Activated naive CD4-positive, alpha-beta T cell treated with anti-CD3 and anti-CD28 coated beads, Interleukin-2, amount 50 U/mL, for 24 hours (primary cell): ENCODE measurements at regions not wholly inside any gene's neighbourhood (a gene's known extent, or its start where the extent isn't known, plus 50 kb on each side); places are given as distances from the start of the nearest gene placed in this dataset.
"Not testable (repeated sequence)": the region's sequence is repeated elsewhere in the genome, so short reads cannot be mapped to it uniquely, and the experiment has no call there.

Experiments used
- H3K27ac Mint-ChIP-seq: one replicate; pipeline ENCODE4 v1.8.0; 2021; ENCODE audit warnings: mild to moderate bottlenecking, mixed read lengths
- H3K27me3 Mint-ChIP-seq: one replicate; pipeline ENCODE4 v1.8.0; 2021; ENCODE audit warnings: mixed read lengths
- H3K36me3 Mint-ChIP-seq: one replicate; pipeline ENCODE4 v1.8.0; 2021; ENCODE audit warnings: mixed read lengths
- H3K4me1 Mint-ChIP-seq: one replicate; pipeline ENCODE4 v1.8.0; 2021; ENCODE audit warnings: mixed read lengths
- H3K4me3 Mint-ChIP-seq: one replicate; pipeline ENCODE4 v1.8.0; 2021; ENCODE audit warnings: mild to moderate bottlenecking, mixed read lengths
- H3K9me3 Mint-ChIP-seq: one replicate; pipeline ENCODE4 v1.8.0; 2021; ENCODE audit warnings: mixed read lengths

DNA sequence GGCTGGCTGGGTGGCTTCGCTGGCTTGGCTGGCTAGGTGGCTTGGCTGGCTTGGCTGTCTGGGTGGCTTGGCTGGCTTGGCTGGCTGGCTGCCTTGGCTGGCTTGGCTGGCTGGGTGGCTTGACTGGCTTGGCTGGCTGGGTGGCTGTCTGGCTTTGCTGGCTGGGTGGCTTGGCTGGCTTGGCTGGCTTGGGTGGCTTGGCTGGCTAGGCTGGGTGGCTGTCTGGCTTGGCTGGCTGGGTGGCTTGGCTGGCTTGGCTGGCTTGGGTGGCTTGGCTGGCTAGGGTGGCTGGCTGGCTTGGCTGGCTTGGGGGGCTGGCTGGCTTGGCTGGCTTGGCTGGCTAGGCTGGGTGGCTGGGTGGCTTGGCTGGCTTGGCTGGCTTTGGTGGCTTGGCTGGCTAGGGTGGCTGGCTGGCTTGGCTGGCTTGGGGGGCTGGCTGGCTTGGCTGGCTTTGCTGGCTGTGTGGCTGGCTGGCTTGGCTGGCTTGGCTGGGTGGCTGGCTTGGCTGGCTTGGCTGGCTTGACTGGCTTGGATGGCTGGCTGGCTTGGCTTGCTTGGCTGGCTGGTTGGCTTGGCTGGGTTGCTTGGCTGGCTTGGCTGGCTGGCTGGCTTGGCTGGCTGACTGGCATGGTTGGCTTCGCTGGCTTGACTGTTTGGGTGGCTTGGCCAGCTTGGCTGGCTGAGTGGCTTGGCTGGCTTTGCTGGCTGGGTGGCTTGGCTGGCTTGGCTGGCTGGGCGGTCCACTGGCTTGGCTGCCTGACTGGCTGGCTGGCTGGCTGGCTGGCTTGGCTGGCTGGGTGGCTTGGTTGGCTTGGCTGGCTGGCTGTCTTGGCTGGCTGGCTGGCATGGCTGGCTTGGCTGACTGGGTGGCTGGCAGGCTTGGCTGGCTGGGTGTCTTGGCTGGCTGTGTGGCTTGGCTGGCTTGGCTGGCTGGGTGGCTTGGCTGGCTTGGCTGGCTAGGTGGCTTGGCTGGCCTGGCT is 436.3 kb downstream of the GOLGA6L6 start:
- H3K27me3 Mint-ChIP-seq, H3K9me3 Mint-ChIP-seq, H3K36me3 Mint-ChIP-seq, H3K4me3 Mint-ChIP-seq, H3K4me1 Mint-ChIP-seq, H3K27ac Mint-ChIP-seq: not testable (repeated sequence)

DNA sequence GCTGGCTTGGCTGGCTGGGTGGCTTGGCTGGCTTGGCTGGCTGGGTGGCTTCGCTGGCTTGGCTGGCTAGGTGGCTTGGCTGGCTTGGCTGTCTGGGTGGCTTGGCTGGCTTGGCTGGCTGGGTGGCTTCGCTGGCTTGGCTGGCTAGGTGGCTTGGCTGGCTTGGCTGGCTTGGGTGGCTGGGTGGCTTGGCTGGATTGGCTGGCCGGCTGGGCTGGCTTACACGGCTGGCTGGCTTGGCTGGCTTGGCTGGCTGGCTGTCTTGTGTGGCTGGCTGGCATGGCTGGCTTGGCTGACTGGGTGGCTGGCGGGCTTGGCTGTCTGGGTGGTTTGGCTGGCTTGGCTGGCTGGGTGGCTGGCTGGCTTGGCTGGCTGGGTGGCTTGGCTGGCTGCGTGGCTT is 437.0 kb downstream of the GOLGA6L6 start:
- H3K27ac Mint-ChIP-seq, H3K4me1 Mint-ChIP-seq, H3K36me3 Mint-ChIP-seq, H3K4me3 Mint-ChIP-seq, H3K27me3 Mint-ChIP-seq, H3K9me3 Mint-ChIP-seq: not testable (repeated sequence)

DNA sequence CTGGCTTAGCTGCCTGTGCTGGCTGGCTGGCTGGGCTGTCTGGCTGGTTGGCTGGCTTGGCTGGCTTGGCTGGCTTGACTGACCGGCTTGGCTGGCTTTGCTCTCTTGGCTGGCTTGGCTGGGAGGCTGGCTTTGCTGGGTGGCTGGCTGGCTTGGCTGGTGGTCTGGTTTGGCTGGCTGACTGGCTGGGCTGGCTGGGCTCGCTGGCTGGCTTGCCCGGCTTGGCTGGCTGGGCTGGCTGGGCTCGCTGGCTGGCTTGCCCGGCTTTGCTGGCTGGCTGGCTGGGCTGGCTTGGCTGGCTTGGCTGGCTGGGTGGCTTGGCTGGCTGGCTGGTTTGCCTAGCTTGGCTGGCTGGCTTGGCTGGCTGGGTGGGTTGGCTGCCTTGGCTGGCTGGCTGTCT is 438.7 kb downstream of the GOLGA6L6 start:
- H3K27ac Mint-ChIP-seq, H3K36me3 Mint-ChIP-seq, H3K27me3 Mint-ChIP-seq, H3K4me1 Mint-ChIP-seq, H3K9me3 Mint-ChIP-seq, H3K4me3 Mint-ChIP-seq: not testable (repeated sequence)

DNA sequence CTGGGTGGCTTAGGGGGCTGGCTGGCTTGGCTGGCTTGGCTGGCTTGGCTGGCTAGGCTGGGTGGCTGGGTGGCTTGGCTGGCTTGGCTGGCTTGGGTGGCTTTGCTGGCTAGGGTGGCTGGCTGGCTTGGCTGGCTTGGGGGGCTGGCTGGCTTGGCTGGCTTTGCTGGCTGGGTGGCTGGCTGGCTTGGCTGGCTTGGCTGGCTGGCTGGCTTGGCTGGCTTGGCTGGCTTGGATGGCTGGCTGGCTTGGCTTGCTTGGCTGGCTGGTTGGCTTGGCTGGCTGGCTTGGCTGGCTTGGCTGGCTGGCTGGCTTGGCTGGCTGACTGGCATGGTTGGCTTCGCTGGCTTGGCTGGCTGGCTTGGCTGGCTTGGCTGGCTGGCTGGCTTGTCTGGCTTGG is 439.4 kb downstream of the GOLGA6L6 start:
- not testable (repeated sequence) for H3K4me3 Mint-ChIP-seq, H3K4me1 Mint-ChIP-seq

DNA sequence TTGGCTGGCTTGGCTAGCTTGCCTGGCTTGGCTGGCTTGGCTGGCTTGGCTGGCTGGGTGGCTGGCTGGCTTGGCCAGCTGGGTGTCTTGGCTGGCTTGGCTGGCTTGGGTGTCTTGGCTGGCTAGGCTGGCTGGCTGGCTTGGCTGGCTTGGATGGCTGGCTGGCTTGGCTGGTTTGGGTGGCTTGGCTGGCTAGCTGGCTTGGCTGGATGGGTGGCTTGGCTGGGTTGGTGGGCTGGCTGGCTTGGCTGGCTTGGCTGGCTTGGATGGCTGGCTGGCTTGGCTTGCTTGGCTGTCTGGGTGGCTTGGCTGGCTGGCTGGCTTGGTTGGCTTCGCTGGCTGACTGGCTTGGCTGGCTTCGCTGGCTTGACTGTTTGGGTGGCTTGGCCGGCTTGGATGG is 440.3 kb downstream of the GOLGA6L6 start:
- H3K4me3 Mint-ChIP-seq, H3K36me3 Mint-ChIP-seq, H3K27ac Mint-ChIP-seq, H3K9me3 Mint-ChIP-seq, H3K4me1 Mint-ChIP-seq, H3K27me3 Mint-ChIP-seq: not testable (repeated sequence)

More for the DNA sequence above, 439.4 kb downstream of the GOLGA6L6 start:
- H3K9me3 Mint-ChIP-seq, H3K27me3 Mint-ChIP-seq, H3K27ac Mint-ChIP-seq, H3K36me3 Mint-ChIP-seq: not testable (repeated sequence)

DNA sequence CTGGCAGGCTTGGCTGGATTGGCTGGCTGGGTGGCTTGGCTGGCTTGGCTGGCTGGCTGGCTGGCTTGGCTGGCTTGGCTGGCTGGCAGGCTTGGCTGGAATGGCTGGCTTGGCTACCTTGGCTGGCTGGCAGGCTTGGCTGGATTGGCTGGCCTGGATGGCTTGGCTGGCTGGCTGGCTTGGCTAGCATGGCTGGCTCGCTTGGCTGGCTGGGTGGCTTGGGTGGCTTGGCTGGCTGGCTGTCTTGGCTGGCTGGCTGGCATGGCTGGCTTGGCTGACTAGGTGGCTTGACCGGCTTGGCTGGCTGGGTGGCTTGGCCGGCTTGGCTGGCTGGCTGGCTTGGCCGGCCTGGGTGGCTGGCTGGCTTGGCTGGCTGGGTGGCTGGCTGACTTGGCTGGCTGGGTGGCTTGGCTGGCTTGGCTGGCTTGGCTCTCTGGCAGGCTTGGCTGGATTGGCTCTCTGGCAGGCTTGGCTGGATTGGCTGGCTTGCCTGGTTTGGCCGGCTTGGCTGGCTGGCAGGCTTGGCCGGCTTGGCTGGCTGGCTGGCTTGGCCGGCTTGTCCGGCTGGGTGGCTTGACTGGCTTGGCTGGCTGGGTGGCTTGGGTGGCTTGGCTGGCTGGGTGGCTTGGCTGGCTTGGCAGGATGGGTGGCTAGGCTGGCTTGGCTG is 440.9 kb downstream of the GOLGA6L6 start:
- not testable (repeated sequence) for H3K4me3 Mint-ChIP-seq, H3K9me3 Mint-ChIP-seq

DNA sequence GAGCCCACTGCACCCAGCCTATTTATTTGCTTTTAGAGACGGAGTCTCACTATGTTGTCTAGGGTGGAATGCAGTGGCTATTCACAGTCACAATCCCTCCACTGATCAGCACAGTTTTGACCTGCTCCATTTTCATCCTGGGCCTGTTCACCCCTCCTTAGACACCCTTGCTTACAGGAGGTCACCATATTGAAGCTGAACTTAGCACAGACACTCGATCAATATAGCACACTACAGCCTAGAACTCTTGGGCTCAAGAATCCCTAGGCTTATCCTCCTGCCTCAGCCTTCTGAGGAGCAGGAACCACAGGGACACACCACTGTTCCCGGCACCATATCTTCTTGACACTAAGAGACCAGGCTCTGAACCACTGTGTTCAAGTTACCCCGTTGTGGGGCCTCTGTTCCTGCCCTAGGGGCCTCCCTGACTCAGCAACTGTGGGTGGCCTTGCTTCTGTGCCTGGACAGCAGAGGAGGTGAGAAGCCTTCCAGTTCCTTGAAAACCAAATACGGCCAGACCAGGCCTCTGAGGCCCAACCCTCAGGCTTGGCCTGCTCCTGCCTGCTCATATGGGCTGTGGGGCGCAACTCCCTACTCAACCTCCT is 445.8 kb downstream of the GOLGA6L6 start:
- not testable (repeated sequence) for H3K27ac Mint-ChIP-seq, H3K27me3 Mint-ChIP-seq, H3K9me3 Mint-ChIP-seq, H3K4me1 Mint-ChIP-seq, H3K36me3 Mint-ChIP-seq, H3K4me3 Mint-ChIP-seq

More for the DNA sequence above, 440.9 kb downstream of the GOLGA6L6 start:
- not testable (repeated sequence) for H3K36me3 Mint-ChIP-seq, H3K27ac Mint-ChIP-seq, H3K27me3 Mint-ChIP-seq, H3K4me1 Mint-ChIP-seq

DNA sequence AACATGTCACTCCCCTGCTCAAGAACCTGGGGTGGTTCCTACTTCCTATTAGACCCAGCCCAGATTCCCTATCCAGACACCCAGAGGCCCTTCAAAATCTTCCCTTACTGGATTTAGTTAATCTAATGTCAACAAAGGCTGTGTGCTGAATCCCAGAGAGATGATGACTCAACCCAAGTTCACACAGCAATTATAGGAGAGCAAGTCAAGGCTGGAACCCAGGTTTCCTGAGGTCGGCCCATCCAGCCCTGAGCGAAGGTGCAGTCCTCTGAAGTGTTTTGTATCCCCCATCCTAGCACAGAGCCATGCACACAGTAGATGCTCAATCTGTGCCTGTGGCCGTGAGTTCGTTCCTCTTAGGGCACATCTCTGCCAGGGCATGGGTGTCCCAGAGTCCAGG is 452.1 kb downstream of the GOLGA6L6 start:
- H3K27me3 Mint-ChIP-seq, H3K4me1 Mint-ChIP-seq, H3K9me3 Mint-ChIP-seq, H3K36me3 Mint-ChIP-seq, H3K27ac Mint-ChIP-seq, H3K4me3 Mint-ChIP-seq: not testable (repeated sequence)

DNA sequence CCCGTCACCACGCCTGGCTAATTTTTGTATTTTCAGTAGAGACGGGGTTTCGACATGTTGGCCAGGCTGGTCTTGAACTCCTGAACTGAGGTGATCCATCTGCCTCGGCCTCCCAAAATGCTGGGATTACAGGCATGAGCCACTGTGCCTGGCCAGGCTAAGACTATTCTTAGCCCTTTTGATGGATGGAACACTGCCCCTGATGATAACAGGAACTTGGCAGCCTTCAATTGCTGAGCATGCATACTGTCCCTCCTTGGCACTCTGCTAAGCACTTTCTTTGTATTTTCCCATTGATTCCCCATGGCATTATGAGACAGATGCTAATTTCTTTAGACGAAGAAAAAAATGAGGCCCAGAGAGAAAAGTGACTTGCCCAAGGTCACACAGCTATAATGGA is 457.6 kb downstream of the GOLGA6L6 start:
- not testable (repeated sequence) for H3K36me3 Mint-ChIP-seq, H3K4me1 Mint-ChIP-seq, H3K4me3 Mint-ChIP-seq, H3K27me3 Mint-ChIP-seq, H3K9me3 Mint-ChIP-seq, H3K27ac Mint-ChIP-seq

DNA sequence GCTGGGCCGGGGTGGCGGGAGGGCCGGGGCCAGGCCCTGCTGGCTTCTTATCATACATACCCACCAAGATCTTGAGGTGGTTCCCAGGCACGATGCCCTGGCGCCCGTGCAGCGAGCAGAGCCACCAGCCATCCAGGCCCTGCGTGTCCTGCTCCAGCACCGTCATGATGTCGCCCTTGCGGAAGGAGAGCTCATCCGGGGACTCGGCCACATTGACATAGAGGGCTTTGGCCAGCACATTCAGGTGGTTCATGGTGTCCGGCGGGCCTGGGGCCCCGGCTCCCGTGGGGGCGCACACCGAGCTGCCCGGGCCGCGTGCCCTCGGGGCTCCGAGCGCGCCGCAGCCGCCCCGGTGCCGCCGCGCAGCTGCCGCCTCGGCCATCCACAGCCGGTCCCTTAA is 467.5 kb downstream of the GOLGA6L6 start:
- H3K4me1 Mint-ChIP-seq, H3K4me3 Mint-ChIP-seq: not testable (repeated sequence)

DNA sequence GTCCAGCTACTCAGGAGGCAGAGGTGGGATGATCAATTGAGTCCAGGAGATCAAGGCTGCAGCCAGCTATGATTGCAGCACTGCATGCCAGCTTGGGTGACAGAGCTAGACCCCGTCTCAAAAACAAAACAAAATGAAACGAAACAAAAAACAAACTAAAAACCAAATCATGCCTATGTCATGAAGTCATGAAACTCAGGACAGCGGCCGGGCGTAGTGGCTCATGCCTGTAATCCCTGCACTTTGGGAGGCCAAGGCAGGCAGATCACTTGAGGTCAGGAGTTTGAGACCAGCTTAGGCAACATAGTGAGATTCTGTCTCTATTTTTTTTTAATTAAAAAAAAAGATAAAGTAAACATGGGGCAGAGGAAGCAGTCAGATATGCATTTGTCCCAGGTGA is 472.6 kb downstream of the GOLGA6L6 start:
- H3K27ac Mint-ChIP-seq, H3K9me3 Mint-ChIP-seq, H3K4me1 Mint-ChIP-seq, H3K36me3 Mint-ChIP-seq, H3K4me3 Mint-ChIP-seq, H3K27me3 Mint-ChIP-seq: not testable (repeated sequence)

More for the DNA sequence above, 467.5 kb downstream of the GOLGA6L6 start:
- H3K36me3 Mint-ChIP-seq, H3K27me3 Mint-ChIP-seq, H3K9me3 Mint-ChIP-seq, H3K27ac Mint-ChIP-seq: not testable (repeated sequence)

DNA sequence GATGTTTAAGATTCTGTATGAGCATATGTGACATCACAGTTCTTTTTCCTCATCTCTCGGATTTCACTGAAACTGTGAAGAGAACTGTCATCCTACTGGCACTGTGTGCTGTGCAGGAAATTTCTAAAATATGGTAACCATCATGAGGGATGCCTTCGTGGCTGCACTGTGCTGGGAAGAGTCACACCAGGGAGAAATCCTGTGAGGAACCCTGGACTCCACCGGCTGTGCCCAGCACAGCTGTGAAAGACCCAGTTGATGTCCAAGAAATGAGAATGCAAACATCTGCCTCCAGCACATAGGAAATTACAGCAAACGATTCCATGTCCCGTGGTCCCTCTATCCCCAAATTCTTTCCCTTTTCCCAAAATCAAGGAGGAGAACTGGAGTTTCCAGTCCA is 475.4 kb downstream of the GOLGA6L6 start:
- not testable (repeated sequence) for H3K27ac Mint-ChIP-seq, H3K4me1 Mint-ChIP-seq, H3K4me3 Mint-ChIP-seq, H3K36me3 Mint-ChIP-seq, H3K27me3 Mint-ChIP-seq, H3K9me3 Mint-ChIP-seq

DNA sequence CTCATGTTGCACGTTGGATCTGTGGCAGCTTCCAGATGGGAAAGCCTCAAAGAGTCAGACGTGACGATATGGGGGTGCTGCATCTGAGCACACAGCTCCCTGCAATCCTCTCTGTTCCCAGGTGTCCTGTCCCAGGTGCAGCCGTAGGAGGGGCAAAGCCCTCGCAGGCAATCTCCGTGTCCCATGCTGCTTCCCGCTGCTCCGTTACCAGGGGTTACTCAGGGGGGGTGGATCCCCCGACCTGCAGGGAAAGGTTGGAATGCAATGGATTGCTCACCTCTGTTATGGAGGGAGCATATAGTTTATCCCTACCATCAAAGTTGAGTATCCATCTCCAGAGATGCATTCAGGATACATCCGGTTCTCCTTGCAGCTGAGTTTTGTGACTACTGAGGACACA is 476.1 kb downstream of the GOLGA6L6 start:
- not testable (repeated sequence) for H3K27me3 Mint-ChIP-seq, H3K4me1 Mint-ChIP-seq, H3K36me3 Mint-ChIP-seq, H3K4me3 Mint-ChIP-seq, H3K9me3 Mint-ChIP-seq, H3K27ac Mint-ChIP-seq

DNA sequence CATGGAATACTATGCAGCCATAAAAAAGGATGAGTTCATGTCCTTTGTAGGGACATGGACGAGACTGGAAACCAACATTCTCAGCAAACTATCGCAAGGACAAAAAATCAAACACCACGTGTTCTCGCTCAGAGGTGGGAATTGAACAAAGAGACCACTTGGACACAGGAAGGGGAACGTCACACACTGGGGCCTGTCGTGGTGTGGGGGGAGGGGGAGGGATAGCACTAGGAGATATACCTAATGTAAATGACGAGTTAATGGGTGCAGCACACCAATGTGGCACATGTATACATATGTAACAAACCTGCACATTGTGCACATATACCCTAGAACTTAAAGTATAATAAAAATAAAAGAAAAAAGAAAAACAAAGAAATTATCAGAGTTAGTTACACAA is 478.4 kb downstream of the GOLGA6L6 start:
- H3K27me3 Mint-ChIP-seq, H3K27ac Mint-ChIP-seq, H3K4me1 Mint-ChIP-seq, H3K4me3 Mint-ChIP-seq, H3K36me3 Mint-ChIP-seq, H3K9me3 Mint-ChIP-seq: not testable (repeated sequence)

DNA sequence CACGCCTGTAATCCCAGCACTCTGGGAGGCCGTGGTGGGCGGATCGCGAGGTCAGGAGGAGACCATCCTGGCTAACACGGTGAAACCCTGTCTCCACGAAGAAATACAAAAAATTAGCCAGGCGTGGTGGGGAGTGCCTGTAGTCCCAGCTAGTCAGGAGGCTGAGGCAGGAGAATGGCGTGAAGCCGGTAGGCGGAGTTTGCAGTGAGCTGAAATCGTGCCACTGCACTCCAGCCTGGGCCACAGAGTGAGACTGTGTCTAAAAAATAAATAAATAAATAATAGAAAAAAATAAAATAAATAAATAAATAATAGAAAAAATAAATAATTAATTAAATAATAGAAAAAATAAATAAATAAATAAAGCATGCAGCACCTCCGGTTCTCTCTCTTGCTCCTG is 480.8 kb downstream of the GOLGA6L6 start:
- H3K27ac Mint-ChIP-seq, H3K4me3 Mint-ChIP-seq, H3K36me3 Mint-ChIP-seq, H3K27me3 Mint-ChIP-seq, H3K4me1 Mint-ChIP-seq, H3K9me3 Mint-ChIP-seq: not testable (repeated sequence)

DNA sequence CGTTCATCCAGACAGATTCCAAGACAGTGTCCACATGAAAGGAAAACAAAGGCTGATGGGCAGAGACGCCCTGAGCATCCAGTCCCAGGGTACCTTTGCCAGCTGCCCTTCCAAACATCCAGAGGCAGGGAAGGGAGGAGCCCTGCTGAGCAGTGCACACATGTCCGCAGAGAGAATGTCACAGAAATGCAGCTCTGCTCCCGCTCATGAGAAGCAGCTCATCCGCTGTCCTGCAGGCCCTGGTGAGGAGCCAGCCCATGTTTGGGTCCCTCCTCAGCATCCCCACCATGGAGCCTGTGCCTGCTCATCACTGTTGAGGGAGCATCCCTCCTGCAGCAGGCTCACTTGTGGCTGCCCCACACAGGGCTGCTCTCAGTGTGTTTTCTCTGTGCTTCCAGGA is 484.7 kb downstream of the GOLGA6L6 start:
- H3K4me1 Mint-ChIP-seq, H3K27ac Mint-ChIP-seq, H3K36me3 Mint-ChIP-seq, H3K27me3 Mint-ChIP-seq, H3K4me3 Mint-ChIP-seq, H3K9me3 Mint-ChIP-seq: not testable (repeated sequence)
